ENCODE measurements at regions not wholly inside any gene's neighbourhood (a gene's known extent, or its start where the extent isn't known, plus 50 kb on each side); places are given as distances from the start of the nearest gene placed in this dataset.

DNA sequence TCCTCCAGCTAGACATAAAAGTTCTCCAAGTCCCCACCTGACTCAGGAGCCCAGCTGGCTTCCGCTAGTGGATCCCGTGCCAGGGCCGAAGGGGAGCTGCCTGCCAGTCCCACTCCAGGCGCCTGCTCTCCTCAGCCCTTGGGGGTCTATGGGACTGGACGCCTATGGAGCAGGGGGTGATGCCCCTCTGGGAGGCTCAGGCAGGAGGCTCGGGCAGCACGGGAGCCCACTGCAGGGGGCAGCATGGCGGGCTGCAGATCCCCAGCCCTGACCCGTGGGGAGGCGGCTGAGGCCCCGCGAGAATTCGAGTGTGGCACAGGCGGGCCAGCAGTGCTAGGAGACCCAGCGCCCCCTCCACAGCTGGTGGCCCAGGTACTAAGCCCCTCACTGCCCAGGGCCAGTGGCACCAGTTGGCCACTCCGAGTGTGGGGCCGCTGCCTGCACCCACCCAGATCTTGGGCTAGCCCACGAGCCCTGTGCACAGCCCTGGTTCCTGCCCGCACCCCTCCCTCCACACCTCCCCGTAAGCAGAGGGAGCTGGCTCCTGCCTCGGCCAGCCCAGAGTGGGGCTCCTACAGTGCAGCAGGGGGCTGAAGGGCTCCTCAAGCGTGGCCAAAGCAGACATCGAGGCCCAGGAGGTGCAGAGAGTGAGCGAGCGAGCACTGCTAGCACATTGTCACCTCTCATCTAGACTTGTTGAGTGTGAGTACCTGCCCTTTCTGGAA lies 221.3 kb upstream of the NSMCE3 start:
- Histone ChIP-seq H3K4me1 (ENCODE audit: low read depth, poor library complexity, severe bottlenecking) (no peaks in the 10 kb centered on the region), H3K27ac (no peak overlapping the region), H3K4me3 (IDR thresholded peaks at IDR 0.05; ENCODE audit: insufficient read depth, low read depth, low read length) (no peak overlapping the region), H3K9ac (no peak overlapping the region), H3K36me3 (ENCODE audit: insufficient read depth) (no peaks in the 10 kb centered on the region), H3K27me3 (ENCODE audit: insufficient read depth, low read depth) (no peaks in the 10 kb centered on the region), H4K20me1 (ENCODE audit: insufficient read depth) (no peaks in the 10 kb centered on the region), H3K4me2 (no peak overlapping the region), H2AFZ (ENCODE audit: low read depth) (no peak overlapping the region), H3K79me2 (ENCODE audit: insufficient read depth, low read depth) (no peaks in the 10 kb centered on the region)
- TF ChIP-seq, protein P1, sequence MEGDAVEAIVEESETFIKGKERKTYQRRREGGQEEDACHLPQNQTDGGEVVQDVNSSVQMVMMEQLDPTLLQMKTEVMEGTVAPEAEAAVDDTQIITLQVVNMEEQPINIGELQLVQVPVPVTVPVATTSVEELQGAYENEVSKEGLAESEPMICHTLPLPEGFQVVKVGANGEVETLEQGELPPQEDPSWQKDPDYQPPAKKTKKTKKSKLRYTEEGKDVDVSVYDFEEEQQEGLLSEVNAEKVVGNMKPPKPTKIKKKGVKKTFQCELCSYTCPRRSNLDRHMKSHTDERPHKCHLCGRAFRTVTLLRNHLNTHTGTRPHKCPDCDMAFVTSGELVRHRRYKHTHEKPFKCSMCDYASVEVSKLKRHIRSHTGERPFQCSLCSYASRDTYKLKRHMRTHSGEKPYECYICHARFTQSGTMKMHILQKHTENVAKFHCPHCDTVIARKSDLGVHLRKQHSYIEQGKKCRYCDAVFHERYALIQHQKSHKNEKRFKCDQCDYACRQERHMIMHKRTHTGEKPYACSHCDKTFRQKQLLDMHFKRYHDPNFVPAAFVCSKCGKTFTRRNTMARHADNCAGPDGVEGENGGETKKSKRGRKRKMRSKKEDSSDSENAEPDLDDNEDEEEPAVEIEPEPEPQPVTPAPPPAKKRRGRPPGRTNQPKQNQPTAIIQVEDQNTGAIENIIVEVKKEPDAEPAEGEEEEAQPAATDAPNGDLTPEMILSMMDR (conservative IDR thresholded peaks at IDR 0.05; ENCODE audit: low read depth, low read length), result no peak

DNA sequence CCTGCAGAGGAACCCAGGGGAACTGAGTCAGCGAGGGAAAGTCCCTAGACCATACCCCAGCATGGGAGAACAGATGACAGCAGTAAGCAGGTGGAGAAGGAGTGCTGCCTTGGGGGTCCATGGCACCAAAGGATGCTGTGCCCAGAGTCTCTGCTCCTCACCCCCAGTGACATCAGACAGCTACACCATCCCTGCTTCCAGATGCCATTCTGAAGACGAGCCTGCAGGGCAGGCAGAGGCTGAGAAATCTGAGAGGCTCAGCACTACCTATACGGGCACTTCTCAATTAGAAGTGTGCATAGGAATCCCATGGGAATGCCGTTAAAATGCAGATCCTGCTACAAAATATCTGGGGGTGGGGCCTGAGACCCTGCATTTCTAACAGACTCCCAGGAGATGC lies 211.3 kb upstream of the NSMCE3 start:
- H3K4me2 ChIP-seq, result no peak overlapping the region
- TF ChIP-seq, protein P1 (conservative IDR thresholded peaks at IDR 0.05; ENCODE audit: low read depth, low read length), result no peak
- H3K4me3 ChIP-seq (IDR thresholded peaks at IDR 0.05; ENCODE audit: insufficient read depth, low read depth, low read length), result no peak overlapping the region
- H3K79me2 ChIP-seq (ENCODE audit: insufficient read depth, low read depth), result no peaks in the 10 kb centered on the region
- no peak overlapping the region for H3K27ac ChIP-seq
- no peak overlapping the region for H2AFZ ChIP-seq (ENCODE audit: low read depth)
- H4K20me1 ChIP-seq (ENCODE audit: insufficient read depth), result no peaks in the 10 kb centered on the region
- H3K9ac ChIP-seq, result no peak overlapping the region
- H3K27me3 ChIP-seq (ENCODE audit: insufficient read depth, low read depth), result no peaks in the 10 kb centered on the region
- no peaks in the 10 kb centered on the region for H3K36me3 ChIP-seq (ENCODE audit: insufficient read depth)
- no peaks in the 10 kb centered on the region for H3K4me1 ChIP-seq (ENCODE audit: low read depth, poor library complexity, severe bottlenecking)

DNA sequence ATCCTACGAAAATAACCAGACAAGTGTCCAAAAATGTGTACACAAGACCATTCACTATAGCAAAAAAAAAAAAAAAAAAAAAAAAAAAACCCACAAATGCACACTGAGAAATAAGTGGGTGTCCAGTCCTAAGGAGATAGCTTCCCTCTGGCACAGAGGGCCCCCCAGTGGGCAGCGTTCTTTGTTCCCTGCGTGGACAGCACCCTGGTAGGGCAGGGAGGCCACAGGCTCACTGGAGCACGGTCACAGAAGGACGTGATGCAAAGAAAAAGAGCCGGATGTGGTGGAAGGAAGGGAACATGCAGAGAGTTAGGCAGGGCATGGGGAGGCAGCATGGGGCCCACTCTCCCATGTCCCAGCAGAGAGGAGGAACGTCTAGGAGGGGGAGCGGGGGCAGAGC lies 210.7 kb upstream of the NSMCE3 start:
- TF ChIP-seq, protein P1 (conservative IDR thresholded peaks at IDR 0.05; ENCODE audit: low read depth, low read length), result no peak
- Histone ChIP-seq H4K20me1 (ENCODE audit: insufficient read depth) (no peaks in the 10 kb centered on the region), H3K27ac (no peak overlapping the region), H3K36me3 (ENCODE audit: insufficient read depth) (no peaks in the 10 kb centered on the region), H3K4me1 (ENCODE audit: low read depth, poor library complexity, severe bottlenecking) (no peaks in the 10 kb centered on the region), H3K4me2 (no peak overlapping the region), H2AFZ (ENCODE audit: low read depth) (no peak overlapping the region), H3K27me3 (ENCODE audit: insufficient read depth, low read depth) (no peaks in the 10 kb centered on the region), H3K9ac (no peak overlapping the region), H3K79me2 (ENCODE audit: insufficient read depth, low read depth) (no peaks in the 10 kb centered on the region), H3K4me3 (IDR thresholded peaks at IDR 0.05; ENCODE audit: insufficient read depth, low read depth, low read length) (no peak overlapping the region)

DNA sequence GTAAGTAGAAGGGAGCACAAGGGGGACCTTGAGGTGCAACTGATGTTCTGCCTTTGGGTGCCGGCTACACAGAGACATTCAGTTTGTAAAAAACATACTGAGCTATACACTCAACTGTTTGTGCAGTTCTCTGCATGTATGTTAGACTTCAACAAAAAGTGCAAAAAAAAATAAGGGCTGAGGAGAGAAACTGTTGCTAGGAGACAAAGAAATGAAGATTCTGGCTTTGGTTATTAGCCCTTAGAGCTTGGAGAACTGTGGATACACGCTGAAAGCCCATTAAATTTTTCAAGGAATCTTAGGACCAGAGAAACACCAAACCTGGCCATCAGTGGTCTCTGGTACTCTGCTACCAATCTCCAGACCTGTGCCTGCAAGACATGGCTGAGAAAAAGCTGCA lies 207.6 kb upstream of the NSMCE3 start:
- Histone ChIP-seq H4K20me1 (ENCODE audit: insufficient read depth) (no peaks in the 10 kb centered on the region), H3K27ac (no peak overlapping the region), H3K4me1 (ENCODE audit: low read depth, poor library complexity, severe bottlenecking) (no peaks in the 10 kb centered on the region), H3K27me3 (ENCODE audit: insufficient read depth, low read depth) (no peaks in the 10 kb centered on the region), H3K36me3 (ENCODE audit: insufficient read depth) (no peaks in the 10 kb centered on the region), H3K4me2 (no peak overlapping the region), H2AFZ (ENCODE audit: low read depth) (no peak overlapping the region), H3K79me2 (ENCODE audit: insufficient read depth, low read depth) (no peaks in the 10 kb centered on the region), H3K4me3 (IDR thresholded peaks at IDR 0.05; ENCODE audit: insufficient read depth, low read depth, low read length) (no peak overlapping the region), H3K9ac (no peak overlapping the region)
- TF ChIP-seq, protein P1 (conservative IDR thresholded peaks at IDR 0.05; ENCODE audit: low read depth, low read length), result no peak

Data from KMS-11 (cell line).